ENCODE measurements at regions not wholly inside any gene's neighbourhood (a gene's known extent, or its start where the extent isn't known, plus 50 kb on each side); places are given as distances from the start of the nearest gene placed in this dataset.
"Not testable (repeated sequence)": the region's sequence is repeated elsewhere in the genome, so short reads cannot be mapped to it uniquely, and the experiment has no call there.

DNA sequence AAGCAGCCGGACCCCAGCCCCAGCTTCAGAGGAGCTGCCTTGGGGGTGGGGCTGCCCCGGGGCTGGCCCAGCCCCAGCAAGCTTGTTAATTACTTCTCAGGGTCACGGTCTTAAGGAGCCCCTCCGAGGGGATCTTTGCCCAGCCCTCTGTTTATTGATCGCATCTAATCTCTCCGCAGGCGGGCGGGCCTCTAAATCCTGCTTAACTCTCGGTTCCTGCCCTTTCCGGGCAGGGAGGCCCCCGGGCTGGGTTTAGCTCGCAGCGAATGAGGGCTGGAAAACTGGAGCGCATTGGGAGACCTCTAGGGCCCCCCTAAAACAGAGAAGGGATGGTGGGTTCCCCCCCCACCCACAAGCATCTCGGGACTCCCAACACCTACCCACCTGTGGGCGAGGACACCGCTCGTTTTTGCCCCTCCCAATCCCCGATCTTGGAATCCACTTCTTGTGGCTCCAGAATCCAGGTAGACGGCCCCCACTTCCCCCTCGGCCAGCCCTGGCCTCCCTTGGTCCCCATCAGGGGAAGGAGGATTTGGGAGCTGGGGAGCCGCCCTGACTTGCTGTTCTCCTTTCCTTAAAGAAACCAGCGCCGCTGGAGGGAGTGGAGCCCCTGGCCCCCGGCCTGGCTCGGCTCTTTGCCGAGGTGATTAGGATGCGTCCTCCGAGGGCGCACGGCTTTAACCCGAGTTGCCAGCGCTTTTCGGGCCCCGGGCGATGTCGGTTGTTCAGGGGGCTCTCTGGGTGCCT lies 59.5 kb upstream of the ADGRL1 start:
- no peak overlapping the region for H3K4me3 Mint-ChIP-seq
- H3K36me3 Mint-ChIP-seq = no peaks in the 10 kb centered on the region
- Histone ChIP-seq H3K4me1 (ENCODE audit: control insufficient read depth, insufficient read depth, low read length, poor library complexity, severe bottlenecking) (no peaks in the 10 kb centered on the region), H3K4me3 (ENCODE audit: low read depth, low read length) (no peak overlapping the region), H3K36me3 (ENCODE audit: control insufficient read depth, insufficient read depth, low read length) (no peaks in the 10 kb centered on the region), H3K9me3 (ENCODE audit: control insufficient read depth in 2 of 2, low read length in 2 of 2) (no peaks in the 10 kb centered on the region), H3K27ac (ENCODE audit: insufficient read depth, low read length, poor library complexity, severe bottlenecking) (no peak overlapping the region), H3K27me3 (ENCODE audit: control insufficient read depth, insufficient read depth, low read length) (no peaks in the 10 kb centered on the region)
- peaks cover 4% of the 10 kb centered on the region for H3K27me3 Mint-ChIP-seq
- DNase-seq (no peak), ATAC-seq (ENCODE audit: low read depth in 2 of 2) (no peak)
- H3K27ac Mint-ChIP-seq = no peak overlapping the region
- no peaks in the 10 kb centered on the region for H3K9me3 Mint-ChIP-seq
- no peaks in the 10 kb centered on the region for H3K4me1 Mint-ChIP-seq

GRCh38 chr19:14255902-14256649 lies 50.1 kb upstream of the ADGRL1 start:
- H3K27ac ChIP-seq (ENCODE audit: insufficient read depth, low read length, poor library complexity, severe bottlenecking); H3K4me1 ChIP-seq (ENCODE audit: control insufficient read depth, insufficient read depth, low read length, poor library complexity, severe bottlenecking); H3K9me3 Mint-ChIP-seq; H3K36me3 ChIP-seq (ENCODE audit: control insufficient read depth, insufficient read depth, low read length); H3K4me3 Mint-ChIP-seq; H3K27me3 Mint-ChIP-seq; H3K4me3 ChIP-seq (ENCODE audit: low read depth, low read length); H3K9me3 ChIP-seq (ENCODE audit: control insufficient read depth in 2 of 2, low read length in 2 of 2); ATAC-seq (ENCODE audit: low read depth in 2 of 2); H3K36me3 Mint-ChIP-seq; H3K27me3 ChIP-seq (ENCODE audit: control insufficient read depth, insufficient read depth, low read length); H3K27ac Mint-ChIP-seq; H3K4me1 Mint-ChIP-seq; DNase-seq: not testable (repeated sequence)
